Stimulated activated CD4-positive, alpha-beta T cell treated with anti-CD3 and anti-CD28 coated beads, Interleukin-2, amount 100 ng/mL, for 48 hours (primary cell): ENCODE measurements at regions not wholly inside any gene's neighbourhood (a gene's known extent, or its start where the extent isn't known, plus 50 kb on each side); places are given as distances from the start of the nearest gene placed in this dataset.
"Not testable (repeated sequence)": the region's sequence is repeated elsewhere in the genome, so short reads cannot be mapped to it uniquely, and the experiment has no call there.

ENCODE experiments used
- DNase-seq, 2 donors: peaks; one replicate each; pipeline ENCODE4 v3.0.0-alpha.2; 2020

DNA sequence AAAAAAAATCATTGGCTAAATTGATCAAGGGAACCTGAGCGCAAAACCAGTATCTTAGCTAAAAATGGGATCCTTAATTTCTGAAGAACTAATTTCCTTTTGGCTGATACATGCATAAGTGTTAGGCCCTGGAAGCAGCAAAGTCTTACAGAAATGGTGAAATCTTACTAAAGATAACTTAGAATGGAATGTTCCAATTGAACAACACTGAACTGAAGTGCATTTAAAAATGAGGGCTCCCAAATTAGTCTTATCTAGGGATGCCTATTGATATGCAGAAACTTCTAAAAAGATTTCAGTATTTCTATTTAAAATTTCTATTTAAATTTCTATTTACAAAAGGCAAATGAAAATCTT, 120.7 kb upstream of the BANK1 start:
- no peak for DNase-seq

DNA sequence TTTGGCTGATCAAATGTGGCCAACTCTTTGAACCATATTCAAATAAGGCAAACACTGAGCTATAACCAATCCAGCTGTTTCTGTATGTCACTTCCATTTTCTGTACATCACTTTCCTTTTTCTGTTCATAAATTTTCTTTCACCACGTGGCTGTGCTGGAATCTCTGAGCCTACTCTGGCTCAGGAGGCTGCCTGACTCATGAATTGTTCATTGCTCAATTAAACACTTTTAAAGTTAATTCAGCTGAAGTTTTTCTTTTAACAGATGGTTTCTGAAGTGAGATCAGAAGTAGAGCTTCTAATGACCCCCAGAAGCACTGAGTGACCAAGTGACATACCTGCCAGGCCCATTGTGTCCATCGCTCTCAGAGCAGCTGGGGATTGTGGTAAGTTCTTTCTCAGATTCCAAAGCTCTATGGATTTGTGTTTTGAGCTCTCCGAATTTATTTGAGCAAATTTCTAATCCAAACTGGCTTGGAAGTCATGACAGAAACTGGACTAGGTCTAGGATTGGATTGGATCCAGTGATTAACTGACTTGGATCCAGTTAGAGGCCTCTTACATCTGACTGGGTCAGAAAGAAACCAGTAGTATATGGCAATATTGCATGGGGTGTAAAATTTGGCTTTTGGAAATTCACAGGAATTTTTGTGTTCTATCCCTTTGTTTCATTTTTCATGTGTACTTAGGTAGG, 121.2 kb upstream of the BANK1 start:
- DNase-seq = no peak

DNA sequence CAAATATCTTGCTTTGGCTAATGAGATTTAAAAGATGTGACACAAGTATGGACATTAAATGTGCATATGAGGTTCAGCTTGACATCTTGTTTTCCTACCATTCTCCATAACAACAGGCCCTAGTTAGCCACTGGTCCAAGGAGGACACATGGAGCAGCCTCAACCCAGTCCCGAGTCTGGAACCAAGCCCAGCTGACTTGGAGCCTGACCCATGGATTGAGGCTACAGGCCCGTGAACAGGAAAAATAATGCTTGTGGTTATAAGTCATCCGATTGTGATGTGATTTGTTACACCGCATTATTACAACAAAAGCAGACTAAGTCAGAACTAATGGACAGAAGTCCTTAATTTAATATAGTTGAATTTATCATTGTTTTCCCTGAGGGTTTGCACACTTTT, 123.2 kb upstream of the BANK1 start:
- DNase-seq = no peak

GRCh38 chr4:101660607-101661006, 129.9 kb upstream of the BANK1 start:
- DNase-seq = no peak

GRCh38 chr4:101655857-101656256, 134.7 kb upstream of the BANK1 start:
- DNase-seq = no peak

DNA sequence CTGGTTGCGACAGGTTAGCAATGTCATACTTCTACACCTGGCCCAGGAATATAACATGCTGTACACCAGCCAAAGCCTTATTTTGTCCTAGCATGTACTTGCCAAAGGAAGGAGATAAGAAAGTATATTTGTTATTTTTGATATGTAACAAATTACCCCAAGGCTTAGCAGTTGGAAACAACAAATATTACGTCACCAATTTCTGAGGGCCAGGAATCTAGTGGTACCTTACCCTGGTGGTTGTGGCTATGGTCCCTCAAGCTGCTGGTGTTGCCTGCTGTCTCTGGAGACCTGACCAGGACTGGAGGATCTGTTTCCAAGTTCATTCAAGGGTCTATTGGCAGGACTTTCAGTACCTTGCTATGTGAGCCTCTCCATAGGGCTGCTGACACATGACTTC, 135.5 kb upstream of the BANK1 start:
- no peak for DNase-seq

DNA sequence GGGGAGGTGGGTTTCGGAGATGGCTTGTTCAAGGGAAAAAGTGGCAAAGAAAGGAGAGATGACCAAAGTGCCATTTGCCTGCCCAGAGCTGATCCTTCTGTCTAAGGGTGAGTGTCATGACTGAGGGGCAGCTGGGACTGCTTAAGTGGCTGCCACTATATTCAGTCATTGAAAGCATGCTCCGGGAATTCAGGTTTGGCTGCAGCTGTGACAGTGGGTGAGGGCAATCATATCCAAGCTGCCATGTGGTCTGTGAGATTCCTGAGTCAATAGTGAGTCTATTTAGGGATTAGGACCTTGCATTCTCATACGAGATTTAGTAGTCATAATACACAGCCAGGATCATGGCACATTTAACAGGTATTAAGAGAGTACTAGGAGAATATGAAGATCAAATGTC, 138.8 kb upstream of the BANK1 start:
- no peak for DNase-seq

GRCh38 chr4:101649790-101650515, 140.6 kb upstream of the BANK1 start:
- no peak for DNase-seq

DNA sequence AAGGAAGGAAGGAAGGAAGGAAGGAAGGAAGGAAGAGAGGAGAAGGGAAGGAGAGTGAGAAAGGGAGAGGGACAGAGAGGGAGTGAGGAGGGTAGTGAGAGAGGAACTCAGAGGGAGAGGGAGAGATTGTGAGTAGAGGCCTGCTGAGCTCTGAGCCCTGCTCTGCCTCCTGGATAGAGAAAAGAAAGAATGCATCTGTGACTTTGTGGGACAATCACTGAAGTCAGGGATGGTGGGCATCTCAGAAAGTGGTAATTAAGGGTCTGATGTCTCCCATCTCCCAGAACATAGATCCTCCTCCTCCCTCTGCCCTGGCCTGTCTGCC, 142.9 kb upstream of the BANK1 start:
- DNase-seq = no peak

GRCh38 chr4:101644516-101644915, 146.0 kb upstream of the BANK1 start:
- no peak for DNase-seq

DNA sequence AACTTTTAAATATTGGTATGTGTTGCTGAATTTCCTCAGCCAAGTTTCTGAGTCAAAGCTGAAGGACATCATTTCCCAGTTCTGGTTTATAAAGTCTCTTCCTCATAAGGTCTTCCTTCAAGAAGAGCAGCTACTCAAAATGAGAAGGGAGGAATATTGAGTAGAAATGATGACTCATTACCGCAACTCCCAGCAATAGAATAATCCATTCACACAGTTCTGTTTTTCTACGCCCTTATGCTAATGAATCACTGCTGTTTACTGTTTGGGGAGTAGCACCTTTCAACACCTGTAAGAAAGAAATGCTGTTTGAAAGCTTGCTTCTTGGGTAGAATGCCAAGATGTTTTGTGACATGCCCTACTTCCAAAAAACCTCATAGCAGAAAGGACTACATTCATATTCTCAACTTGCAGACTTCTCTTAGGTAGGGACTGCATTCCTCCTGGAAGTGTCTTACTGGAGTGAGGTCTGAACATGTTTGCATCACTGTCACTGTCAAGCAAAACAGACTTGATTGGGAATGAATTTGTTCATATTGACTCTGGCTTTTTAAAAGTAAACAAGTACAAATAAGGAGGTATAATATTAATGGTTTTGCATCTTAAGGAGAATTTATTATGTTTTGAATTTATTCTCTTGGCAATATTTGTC, 147.2 kb upstream of the BANK1 start:
- no peak for DNase-seq

DNA sequence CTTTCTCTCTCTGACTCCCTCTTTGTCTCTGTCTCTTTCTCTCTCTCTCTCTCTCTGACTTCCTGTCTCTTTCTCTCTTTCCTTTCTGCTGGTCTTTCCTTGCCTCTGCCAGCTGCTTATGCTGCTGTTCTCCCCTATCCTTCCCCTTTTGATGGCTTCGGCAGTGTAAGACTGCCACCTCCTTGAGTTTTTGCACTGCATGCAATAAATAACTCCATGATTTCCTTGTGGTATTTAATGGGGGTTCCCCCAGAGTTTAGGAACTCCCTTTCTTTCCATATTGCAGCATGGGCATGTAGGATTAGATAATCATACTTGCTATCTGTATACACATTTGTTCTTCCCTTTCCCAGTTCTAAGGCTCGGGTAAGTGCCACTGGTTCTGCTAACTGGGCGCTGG, 157.8 kb upstream of the BANK1 start:
- not testable (repeated sequence) for DNase-seq

DNA sequence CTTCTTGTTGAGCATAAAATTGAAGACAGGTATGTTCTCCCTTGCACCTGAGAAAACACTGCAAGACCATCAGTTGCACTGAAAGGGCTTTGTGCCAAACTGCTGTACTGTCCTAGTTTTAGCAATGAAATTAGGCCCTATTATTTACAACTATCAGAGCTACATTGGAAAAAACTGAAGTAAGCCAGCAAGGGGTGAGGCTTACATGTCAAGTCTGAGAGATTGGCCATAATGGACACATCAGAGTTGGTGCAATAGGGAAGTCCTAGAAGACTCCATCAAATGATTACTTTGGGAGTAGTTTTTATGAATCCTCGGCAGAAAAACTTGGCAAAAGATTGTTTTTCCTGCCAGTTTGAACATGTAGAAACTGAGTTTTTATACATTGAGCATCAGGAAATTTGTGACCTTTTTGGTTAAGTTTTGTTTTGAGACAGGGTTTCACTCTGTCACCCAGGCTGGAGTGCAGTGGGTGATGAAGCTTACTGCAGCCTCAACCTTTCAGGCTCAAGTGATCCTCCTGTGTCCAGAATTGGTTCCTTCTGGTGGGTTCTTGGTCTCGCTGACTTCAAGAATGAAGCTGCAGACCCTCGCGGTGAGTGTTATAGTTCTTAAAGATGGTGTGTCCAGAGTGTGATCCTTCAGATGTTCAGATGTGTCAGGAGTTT, 160.1 kb upstream of the BANK1 start:
- no peak for DNase-seq

DNA sequence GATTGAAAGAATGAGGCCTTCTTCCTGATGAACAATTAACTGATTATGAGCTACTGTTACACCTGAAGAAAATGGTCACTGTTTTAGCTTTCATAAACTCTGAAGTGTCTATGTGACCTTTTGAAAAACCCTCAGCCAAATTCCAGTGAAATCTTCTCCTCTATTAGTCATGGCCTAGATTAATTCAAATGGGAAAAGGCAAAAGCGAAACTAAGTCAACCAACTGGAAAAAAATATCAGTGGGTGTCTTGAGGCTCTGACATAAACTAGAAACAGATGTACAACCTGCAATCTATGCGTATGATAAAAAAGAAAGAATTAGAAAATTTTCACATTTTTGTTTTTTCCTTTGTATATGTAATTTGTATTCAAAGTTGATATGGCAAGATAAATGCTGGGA, 169.4 kb upstream of the BANK1 start:
- no peak for DNase-seq

GRCh38 chr4:101615652-101616051, 174.9 kb upstream of the BANK1 start:
- no peak for DNase-seq

DNA sequence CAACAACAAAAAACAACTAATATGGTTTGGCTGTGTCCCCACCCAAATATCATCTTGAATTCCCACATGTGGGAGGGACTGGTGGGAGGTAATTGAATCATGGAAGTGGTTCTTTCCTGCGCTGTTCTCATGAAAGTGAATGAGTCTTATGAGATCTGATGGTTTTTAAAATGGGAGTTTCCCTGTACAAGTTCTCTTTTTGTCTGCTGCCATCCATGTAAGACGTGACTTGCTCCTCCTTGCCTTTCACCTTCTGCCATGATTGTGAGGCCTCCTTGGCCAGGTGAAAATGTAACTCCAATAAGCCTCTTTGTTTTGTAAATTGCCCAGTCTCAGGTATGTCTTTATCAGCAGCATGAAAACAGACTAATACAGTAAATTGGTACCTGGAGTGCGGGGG, 183.5 kb upstream of the BANK1 start:
- not testable (repeated sequence) for DNase-seq

DNA sequence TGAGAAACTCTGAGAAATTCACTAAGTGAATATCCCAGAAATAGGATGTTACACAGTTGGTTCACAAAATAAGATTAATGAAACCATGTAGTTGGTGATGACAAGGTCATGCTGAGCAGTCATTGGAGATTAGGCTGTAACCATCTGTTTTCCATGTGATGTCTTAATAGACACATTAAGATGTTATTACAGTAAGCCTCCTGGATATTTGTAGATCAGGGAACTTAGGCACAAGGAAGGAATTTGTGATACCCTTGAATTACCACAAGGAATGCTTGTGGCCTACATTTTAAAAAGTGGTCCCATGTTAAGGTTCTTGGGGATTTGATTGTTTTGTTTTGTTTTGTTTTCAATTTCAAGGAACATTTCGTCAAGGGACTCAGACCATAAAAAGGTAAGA, 185.6 kb upstream of the BANK1 start:
- DNase-seq = no peak

GRCh38 chr4:101600287-101600686, 190.2 kb upstream of the BANK1 start:
- DNase-seq = no peak

GRCh38 chr4:101599620-101600019, 190.9 kb upstream of the BANK1 start:
- DNase-seq = no peak

DNA sequence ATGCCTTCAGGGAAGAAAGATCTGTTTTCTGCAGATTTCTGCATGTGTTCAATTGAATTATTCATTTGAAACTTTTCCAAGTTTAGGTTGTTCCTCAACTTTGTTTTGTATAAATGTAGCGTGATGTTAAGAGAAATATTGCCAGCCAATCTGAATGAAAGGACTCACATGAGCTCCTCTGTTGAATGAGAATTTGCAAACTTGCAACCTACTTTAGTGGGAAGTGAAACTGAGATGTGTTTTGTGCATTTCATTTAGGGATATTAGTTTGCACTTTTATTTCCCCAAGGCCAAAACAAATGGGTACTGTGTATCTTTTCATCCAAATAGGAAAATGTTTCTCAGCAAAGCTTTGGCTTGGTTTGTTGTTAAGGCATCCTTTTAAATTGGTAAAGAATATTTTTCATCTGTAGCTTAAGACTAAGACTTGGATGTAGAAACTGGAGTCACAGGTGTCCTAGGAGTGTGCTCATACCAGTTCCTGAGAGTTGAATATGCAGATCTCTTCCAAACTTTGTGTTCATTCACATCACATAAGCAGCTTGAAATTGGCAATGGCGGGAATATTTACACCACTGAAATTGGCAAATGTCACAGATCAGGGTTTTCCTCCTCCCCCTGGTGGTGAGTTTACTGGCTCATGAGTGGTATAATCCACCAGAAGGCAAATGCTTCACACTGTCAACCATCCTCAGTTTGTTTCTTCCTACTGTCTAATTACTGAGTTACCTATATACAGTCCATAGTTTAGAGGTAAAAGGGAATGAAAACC, 193.6 kb upstream of the BANK1 start:
- DNase-seq = peak in 1 of 2 donors; percentile 10

GRCh38 chr4:101594588-101594987, 195.9 kb upstream of the BANK1 start:
- no peak for DNase-seq

DNA sequence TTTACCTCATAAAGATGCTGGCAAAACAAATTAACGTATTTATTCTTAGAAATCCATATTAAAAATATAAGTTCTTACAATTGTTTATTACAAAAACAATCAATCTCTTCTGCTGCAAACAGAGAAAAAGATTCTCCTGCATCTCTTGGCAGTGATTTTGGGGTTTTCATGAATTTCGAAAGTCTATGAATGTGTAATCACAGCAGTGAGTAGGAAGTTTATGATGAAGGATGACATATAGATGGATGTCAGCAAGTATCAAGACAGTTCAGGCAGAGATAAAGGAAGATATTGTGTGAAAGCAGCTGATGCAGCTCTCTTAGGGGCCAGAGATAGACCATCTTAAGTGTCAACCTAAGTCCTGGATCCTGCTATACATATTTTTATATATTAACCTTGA, 196.9 kb upstream of the BANK1 start:
- no peak for DNase-seq

- DNase-seq = no peak
Measured at GRCh38 chr4:101584306-101584705, 206.2 kb upstream of the BANK1 start.
